Fibroblast of lung (primary cell): ENCODE measurements at regions not wholly inside any gene's neighbourhood (a gene's known extent, or its start where the extent isn't known, plus 50 kb on each side); places are given as distances from the start of the nearest gene placed in this dataset.
A peak's percentile ranks its signal among the peaks of the same experiment; 100 is the strongest.

Experiments used
- DNase-seq, 2 donors: peaks; one replicate each; pipeline versions ENCODE4 v3.0.0 to v3.0.0-alpha.2; 2010; ENCODE audit warnings: low read depth in 2 of 2
- H2AFZ ChIP-seq: 2 replicates; pipeline ENCODE4 v1.5.1; 2012; ENCODE audit warnings: low read length, control low read depth, inconsistent platforms
- H3K27ac ChIP-seq: 2 replicates; pipeline ENCODE4 v1.5.1; 2011; ENCODE audit warnings: low read length, control low read depth; ENCODE audit not compliant: insufficient read depth
- H3K27me3 ChIP-seq: 2 replicates; pipeline ENCODE4 v1.5.1; 2011; ENCODE audit warnings: mild to moderate bottlenecking, low read length; ENCODE audit not compliant: control insufficient read depth, insufficient read depth
- H3K36me3 ChIP-seq: 2 replicates; pipeline ENCODE4 v1.5.1; 2011; ENCODE audit warnings: low read length; ENCODE audit not compliant: control insufficient read depth, insufficient read depth
- H3K4me1 ChIP-seq: 2 replicates; pipeline ENCODE4 v1.5.1; 2011; ENCODE audit warnings: low read length; ENCODE audit not compliant: control insufficient read depth, insufficient read depth; ENCODE audit errors: extremely low read depth
- H3K4me2 ChIP-seq: 2 replicates; pipeline ENCODE4 v1.5.1; 2011; ENCODE audit warnings: low read length, control low read depth; ENCODE audit not compliant: insufficient read depth; ENCODE audit errors: extremely low read depth
- H3K4me3 ChIP-seq, 4 experiments: fragments of 200-600 bp in 1 of 4; sonication (generic) in 1 of 4; replicated peaks in 1 of 4; 2 replicates each; pipeline ENCODE4 v1.5.1; 2011 to 2016; ENCODE audit warnings: low read length in 4 of 4, low read depth in 3 of 4, mild to moderate bottlenecking in 3 of 4, control low read depth in 2 of 4, inconsistent platforms in 1 of 4, mixed read lengths in 1 of 4; ENCODE audit not compliant: insufficient read depth in 1 of 4; ENCODE audit errors: control extremely low read depth in 1 of 4
- H3K79me2 ChIP-seq: 2 replicates; pipeline ENCODE4 v1.5.1; 2012; ENCODE audit warnings: mild to moderate bottlenecking, low read length, inconsistent platforms; ENCODE audit not compliant: control insufficient read depth, insufficient read depth
- H3K9ac ChIP-seq: 2 replicates; pipeline ENCODE4 v1.5.1; 2011; ENCODE audit warnings: mild to moderate bottlenecking, low read length, control low read depth; ENCODE audit not compliant: insufficient read depth
- H3K9me3 ChIP-seq: 2 replicates; pipeline ENCODE4 v1.5.1; 2012; ENCODE audit warnings: low read depth, low read length; ENCODE audit not compliant: control insufficient read depth, insufficient read depth
- H4K20me1 ChIP-seq: 2 replicates; pipeline ENCODE4 v1.5.1; 2011; ENCODE audit warnings: low read length; ENCODE audit not compliant: control insufficient read depth, insufficient read depth; ENCODE audit errors: extremely low read depth
- CTCF ChIP-seq, 2 donors: IDR thresholded peaks in 1 of 2; conservative IDR thresholded peaks in 1 of 2; 1 replicate in 1 of 2; 2 replicates in 1 of 2; pipeline ENCODE4 v1.5.1; 2011 to 2012; ENCODE audit warnings: low read length in 2 of 2, control low read depth in 1 of 2, inconsistent platforms in 1 of 2, low read depth in 1 of 2, mild to moderate bottlenecking in 1 of 2
- EZH2 ChIP-seq: IDR thresholded peaks from 2 replicates; pipeline ENCODE4 v1.5.1; 2012; ENCODE audit warnings: low read length, control low read depth, mild to moderate bottlenecking; ENCODE audit errors: missing control alignments

- Histone ChIP-seq H3K27ac (no peak overlapping the region), H3K9ac (no peak overlapping the region), H3K36me3 (no peaks in the 10 kb centered on the region), H3K9me3 (no peaks in the 10 kb centered on the region), H3K4me3 (no peak overlapping the region), H3K79me2 (no peaks in the 10 kb centered on the region), H2AFZ (no peak overlapping the region), H4K20me1 (no peaks in the 10 kb centered on the region), H3K4me1 (no peaks in the 10 kb centered on the region), H3K27me3 (no peaks in the 10 kb centered on the region), H3K4me2 (no peak overlapping the region)
- DNase-seq: peak in 1 of 2 donors; percentile 19
- TF ChIP-seq EZH2: no peak
- no peak for TF ChIP-seq CTCF (conservative IDR thresholded peaks at IDR 0.05 in 1 of 2, IDR thresholded peaks at IDR 0.05 in 1 of 2; ENCODE audit: low read depth in 1 of 2, low read length in 2 of 2)
Observed at GRCh38 chr9:85142968-85143367, 473.4 kb downstream of the NTRK2 start.

- H3K4me1 ChIP-seq: no peaks in the 10 kb centered on the region
- no peak overlapping the region for H3K4me3 ChIP-seq
- no peaks in the 10 kb centered on the region for H3K36me3 ChIP-seq
- H3K9ac ChIP-seq: no peak overlapping the region
- H3K27ac ChIP-seq: no peak overlapping the region
- no peaks in the 10 kb centered on the region for H4K20me1 ChIP-seq
- no peak overlapping the region for H3K4me2 ChIP-seq
- H2AFZ ChIP-seq: no peak overlapping the region
- H3K79me2 ChIP-seq: no peaks in the 10 kb centered on the region
- H3K9me3 ChIP-seq: no peaks in the 10 kb centered on the region
- DNase-seq: peak in 1 of 2 donors; percentile 2
- no peaks in the 10 kb centered on the region for H3K27me3 ChIP-seq
- TF ChIP-seq EZH2: no peak
- TF ChIP-seq CTCF (conservative IDR thresholded peaks at IDR 0.05 in 1 of 2, IDR thresholded peaks at IDR 0.05 in 1 of 2; ENCODE audit: low read depth in 1 of 2, low read length in 2 of 2): no peak
Observed at GRCh38 chr9:85142496-85142911, 473.0 kb downstream of the NTRK2 start.

GRCh38 chr9:85137696-85138095 is 468.2 kb downstream of the NTRK2 start:
- no peak overlapping the region for H3K4me3 ChIP-seq
- H4K20me1 ChIP-seq: no peaks in the 10 kb centered on the region
- no peaks in the 10 kb centered on the region for H3K9me3 ChIP-seq
- no peaks in the 10 kb centered on the region for H3K79me2 ChIP-seq
- no peak for DNase-seq
- H2AFZ ChIP-seq: no peak overlapping the region
- no peaks in the 10 kb centered on the region for H3K27me3 ChIP-seq
- H3K9ac ChIP-seq: no peak overlapping the region
- H3K4me1 ChIP-seq: no peaks in the 10 kb centered on the region
- TF ChIP-seq EZH2 (no peak), CTCF (conservative IDR thresholded peaks at IDR 0.05 in 1 of 2, IDR thresholded peaks at IDR 0.05 in 1 of 2; ENCODE audit: low read depth in 1 of 2, low read length in 2 of 2) (no peak)
- H3K27ac ChIP-seq: no peak overlapping the region
- no peak overlapping the region for H3K4me2 ChIP-seq
- no peaks in the 10 kb centered on the region for H3K36me3 ChIP-seq
